VCaP (cell line): ENCODE measurements at regions not wholly inside any gene's neighbourhood (a gene's known extent, or its start where the extent isn't known, plus 50 kb on each side); places are given as distances from the start of the nearest gene placed in this dataset.

ENCODE experiments used
- H3K27ac ChIP-seq: fragments of 450-650 bp; 2 replicates; pipeline ENCODE4 v1.5.1; 2017
- TF ChIP-seq, protein P1 (sequence below): fragments of 450-650 bp; conservative IDR thresholded peaks from 2 replicates; pipeline ENCODE4 v1.5.1; 2017; ENCODE audit warnings: mild to moderate bottlenecking, moderate library complexity

DNA sequence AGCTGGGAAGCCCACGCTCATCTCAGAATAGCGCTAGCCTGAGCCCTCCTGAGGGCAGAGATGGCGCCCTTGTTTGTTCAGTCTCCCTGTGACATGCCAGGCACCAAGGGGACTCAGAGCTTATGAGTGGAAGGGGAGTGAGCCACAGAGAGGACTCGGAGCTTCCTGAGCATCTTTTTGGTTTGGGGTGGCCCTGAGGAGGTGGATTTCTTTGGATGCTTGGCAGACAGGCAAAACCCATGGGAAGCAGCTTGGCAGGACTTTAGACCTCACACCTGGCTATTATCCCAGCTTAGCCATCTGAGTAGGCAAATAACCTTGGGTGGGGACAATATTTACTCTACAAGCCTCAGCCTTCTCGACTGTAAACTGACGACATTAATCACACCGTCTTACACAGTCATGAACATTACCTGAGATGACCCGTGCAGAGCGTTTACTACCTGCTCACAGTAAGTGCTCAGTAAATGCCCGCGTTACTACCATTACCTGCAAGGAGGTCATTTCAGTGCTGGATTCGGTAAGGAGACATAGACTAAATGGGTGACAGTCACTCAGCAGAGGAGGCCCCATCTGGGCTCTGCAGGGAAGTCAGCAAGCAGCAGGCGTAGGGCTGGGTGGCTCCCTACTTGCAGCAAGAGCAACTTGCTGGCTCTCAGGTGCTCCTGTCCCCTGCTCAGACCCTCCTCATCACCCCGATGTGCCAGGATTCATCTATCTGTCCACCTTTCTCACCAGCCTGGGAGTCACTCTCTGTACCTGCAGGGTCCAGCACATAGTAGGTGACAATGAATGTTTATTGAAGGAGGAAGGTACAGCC, 54.9 kb downstream of the KLHDC7A start:
- peak overlapping the region; percentile 73 for H3K27ac ChIP-seq
- TF ChIP-seq, protein P1, sequence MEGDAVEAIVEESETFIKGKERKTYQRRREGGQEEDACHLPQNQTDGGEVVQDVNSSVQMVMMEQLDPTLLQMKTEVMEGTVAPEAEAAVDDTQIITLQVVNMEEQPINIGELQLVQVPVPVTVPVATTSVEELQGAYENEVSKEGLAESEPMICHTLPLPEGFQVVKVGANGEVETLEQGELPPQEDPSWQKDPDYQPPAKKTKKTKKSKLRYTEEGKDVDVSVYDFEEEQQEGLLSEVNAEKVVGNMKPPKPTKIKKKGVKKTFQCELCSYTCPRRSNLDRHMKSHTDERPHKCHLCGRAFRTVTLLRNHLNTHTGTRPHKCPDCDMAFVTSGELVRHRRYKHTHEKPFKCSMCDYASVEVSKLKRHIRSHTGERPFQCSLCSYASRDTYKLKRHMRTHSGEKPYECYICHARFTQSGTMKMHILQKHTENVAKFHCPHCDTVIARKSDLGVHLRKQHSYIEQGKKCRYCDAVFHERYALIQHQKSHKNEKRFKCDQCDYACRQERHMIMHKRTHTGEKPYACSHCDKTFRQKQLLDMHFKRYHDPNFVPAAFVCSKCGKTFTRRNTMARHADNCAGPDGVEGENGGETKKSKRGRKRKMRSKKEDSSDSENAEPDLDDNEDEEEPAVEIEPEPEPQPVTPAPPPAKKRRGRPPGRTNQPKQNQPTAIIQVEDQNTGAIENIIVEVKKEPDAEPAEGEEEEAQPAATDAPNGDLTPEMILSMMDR: no peak

- peak overlapping the region; percentile 73 for H3K27ac ChIP-seq
- TF ChIP-seq, protein P1: no peak
These were observed 55.6 kb downstream of the KLHDC7A start for GRCh38 chr1:18536356-18536755.

DNA sequence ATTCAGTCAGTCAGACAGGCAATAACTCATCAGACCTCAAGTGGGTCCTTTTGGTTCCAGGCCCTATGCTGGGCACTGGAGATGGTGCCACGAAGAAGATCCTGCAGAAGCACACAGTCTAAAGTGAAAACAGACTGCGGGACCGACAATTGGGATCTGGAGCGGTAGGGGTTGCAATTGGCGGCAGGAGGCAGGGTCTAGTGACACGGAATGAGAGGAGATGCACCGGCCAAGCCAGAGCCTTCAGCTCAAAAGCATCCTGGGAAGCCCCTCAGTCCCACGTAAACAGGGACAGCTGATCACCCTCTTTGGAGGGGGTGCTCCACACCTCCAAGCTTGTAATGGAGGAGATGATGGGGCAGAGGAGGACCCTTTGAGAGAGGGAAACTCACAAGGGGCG, 56.2 kb downstream of the KLHDC7A start:
- peak overlapping the region; percentile 73; the same call in 1 of the 2 replicates for H3K27ac ChIP-seq
- TF ChIP-seq, protein P1: no peak

DNA sequence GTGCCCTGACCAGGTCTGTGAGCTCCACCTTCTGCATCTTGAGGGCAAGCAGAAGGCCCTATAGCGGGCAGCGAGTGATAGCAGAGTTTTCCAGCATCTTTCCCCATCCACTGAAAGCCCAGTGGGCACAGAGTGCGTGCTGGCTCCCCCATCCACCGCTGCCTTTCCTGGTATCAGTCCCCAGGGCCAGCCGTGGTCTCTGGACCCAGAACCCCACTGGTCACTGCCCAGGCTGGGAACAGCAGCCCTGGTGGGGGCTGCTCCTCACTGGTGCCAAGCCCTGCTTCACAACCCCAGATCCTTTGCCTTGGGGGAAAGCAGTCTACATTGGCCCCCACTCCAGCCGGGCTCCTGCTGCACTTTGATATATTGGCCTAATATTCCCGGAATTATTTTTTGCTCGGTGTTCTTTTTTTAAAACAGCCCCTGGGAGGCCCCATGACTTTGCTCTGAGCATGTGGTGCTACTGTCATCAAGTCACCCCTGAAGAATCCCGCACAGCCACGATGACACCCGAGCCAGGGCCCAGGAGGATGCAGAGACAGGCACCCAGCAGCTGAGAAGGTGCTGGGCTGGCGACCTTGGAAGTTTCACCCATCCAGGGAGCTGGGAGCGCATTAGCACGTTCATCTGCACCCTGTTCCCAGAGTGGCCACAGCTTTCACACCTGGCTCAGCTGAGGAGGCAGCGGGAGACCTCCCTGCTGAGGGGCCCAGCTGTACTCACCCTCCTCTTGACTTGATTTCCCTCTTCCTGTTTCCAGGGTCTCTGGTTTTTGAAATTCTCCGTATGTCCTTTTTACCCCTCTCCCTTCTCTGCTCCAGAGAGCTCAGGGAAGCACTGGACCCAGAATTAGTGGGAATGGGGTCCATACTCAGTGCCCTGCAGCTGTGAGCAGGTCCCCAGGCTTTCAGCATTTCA, 56.9 kb downstream of the KLHDC7A start:
- H3K27ac ChIP-seq: no peak overlapping the region; the same call in 1 of the 2 replicates
- TF ChIP-seq, protein P1: no peak

GRCh38 chr1:18539171-18539570, 58.4 kb downstream of the KLHDC7A start:
- no peak overlapping the region for H3K27ac ChIP-seq
- TF ChIP-seq, protein P1: no peak

- TF ChIP-seq, protein P1: no peak
- H3K27ac ChIP-seq: no peak overlapping the region
These were observed 59.5 kb downstream of the KLHDC7A start for GRCh38 chr1:18540136-18540765.
